GM19035 (cell line): ENCODE measurements at regions not wholly inside any gene's neighbourhood (a gene's known extent, or its start where the extent isn't known, plus 50 kb on each side); places are given as distances from the start of the nearest gene placed in this dataset.

Source experiments
- ATAC-seq: cut with Tn5 transposase; IDR thresholded peaks from one replicate; pipeline ENCODE4 v1.9.1; 2021; ENCODE audit not compliant: unreplicated experiment

- no peak for ATAC-seq
These were observed 120.1 kb upstream of the NABP1 start for GRCh38 chr2:191557841-191558240.

DNA sequence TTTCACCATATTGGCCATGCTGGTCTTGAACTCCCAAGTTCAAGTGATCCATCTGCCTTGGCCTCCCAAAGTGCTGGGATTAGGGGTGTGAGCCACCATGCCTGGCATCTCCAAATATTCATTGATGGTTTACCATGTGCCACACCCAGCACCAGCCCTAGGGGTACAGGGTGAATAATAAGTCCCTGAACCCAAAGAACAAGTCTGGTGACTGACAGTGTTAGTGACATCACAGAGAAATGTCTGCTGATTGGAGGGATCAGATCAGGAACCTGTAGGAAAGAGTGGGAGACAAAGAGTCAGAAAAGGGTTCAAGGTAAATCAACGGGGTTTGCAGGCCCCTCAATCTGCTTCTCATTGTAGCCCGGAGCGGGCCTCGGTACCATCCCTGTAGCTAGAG, 118.4 kb upstream of the NABP1 start:
- no peak for ATAC-seq

DNA sequence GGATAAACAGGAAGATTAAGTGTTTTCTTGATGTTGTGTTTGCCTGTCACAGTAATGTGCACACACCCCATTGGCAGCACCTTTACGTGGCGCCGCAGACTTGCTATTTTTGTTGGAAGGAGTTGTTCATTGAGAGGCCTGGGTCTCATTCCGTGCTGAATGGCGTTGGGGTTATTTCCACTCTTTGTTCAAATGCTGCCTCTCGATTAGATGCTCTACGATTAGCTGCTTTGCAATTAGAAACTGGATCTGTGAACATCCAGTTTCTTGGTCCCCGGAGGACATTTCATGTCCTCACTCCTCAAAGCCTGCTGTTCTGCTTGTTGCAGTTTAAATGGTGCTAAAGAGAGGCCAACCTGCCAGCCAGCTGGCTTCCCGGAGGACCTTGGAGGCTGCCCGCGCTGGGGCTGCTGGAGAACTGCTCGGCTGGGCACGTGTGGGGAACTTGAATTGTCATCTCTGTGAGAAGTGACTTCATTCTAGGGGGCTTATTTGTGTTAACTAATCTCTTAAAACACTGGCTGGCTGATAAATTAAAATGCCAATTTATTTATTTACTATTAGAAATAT, 117.4 kb upstream of the NABP1 start:
- no peak for ATAC-seq

DNA sequence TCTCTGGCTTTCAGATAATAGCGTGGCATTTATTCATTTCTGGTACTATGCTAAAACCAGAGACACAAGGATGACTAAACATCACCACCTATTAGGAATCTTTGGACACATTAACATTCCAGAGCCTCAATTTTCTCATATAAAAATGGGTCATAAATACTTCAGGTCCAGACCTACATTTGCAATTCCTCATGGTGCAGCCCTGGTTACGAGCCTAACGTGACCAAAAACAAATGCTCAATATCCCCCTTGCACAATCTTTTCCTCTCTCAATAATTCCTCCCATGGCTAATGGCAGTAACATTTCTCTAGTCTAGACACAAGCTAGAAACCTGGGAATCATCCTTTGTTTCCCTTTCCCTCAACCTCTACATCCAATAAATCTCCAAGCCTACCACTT, 112.8 kb upstream of the NABP1 start:
- ATAC-seq: no peak

GRCh38 chr2:191565647-191566198, 112.2 kb upstream of the NABP1 start:
- no peak for ATAC-seq

DNA sequence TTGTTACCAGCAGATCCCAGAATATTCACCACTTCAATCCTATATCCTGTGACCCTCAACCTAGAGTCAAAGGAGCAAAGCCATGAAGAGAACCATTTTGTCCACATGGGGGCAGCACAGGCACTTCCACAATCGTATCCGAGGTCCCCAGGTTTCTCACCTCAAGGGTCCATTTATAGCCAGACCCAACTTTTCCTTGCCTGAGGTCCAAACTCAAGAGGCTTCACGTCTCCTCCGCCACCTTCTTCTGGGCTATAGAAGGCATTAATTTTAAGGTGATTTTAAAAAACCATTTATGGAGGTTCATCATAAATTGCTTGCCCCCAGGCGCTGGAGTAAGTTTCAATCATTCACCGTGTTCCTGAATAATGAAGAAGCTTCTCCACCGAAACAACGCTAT, 111.6 kb upstream of the NABP1 start:
- ATAC-seq: peak; percentile 86

GRCh38 chr2:191567206-191567605, 110.7 kb upstream of the NABP1 start:
- ATAC-seq: no peak

DNA sequence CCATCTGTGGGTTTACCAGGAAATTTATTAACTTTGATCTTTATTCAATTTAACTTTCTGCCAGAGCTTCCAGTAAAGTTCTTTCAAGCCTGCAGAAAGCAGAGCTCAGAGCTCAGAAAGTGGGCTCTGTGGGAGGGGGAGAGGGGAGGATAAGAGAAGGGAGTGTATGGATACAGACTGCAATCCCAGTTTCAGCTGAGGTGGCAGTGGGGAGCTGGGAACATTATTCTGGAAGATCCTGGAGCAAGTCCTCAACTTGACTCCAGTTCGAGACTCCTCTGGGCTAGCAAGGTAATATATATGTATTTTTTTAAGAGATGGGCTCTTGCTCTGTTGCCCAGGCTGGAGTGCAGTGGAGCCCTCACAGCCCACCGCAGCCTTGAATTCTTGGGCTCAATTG, 108.9 kb upstream of the NABP1 start:
- ATAC-seq: no peak

DNA sequence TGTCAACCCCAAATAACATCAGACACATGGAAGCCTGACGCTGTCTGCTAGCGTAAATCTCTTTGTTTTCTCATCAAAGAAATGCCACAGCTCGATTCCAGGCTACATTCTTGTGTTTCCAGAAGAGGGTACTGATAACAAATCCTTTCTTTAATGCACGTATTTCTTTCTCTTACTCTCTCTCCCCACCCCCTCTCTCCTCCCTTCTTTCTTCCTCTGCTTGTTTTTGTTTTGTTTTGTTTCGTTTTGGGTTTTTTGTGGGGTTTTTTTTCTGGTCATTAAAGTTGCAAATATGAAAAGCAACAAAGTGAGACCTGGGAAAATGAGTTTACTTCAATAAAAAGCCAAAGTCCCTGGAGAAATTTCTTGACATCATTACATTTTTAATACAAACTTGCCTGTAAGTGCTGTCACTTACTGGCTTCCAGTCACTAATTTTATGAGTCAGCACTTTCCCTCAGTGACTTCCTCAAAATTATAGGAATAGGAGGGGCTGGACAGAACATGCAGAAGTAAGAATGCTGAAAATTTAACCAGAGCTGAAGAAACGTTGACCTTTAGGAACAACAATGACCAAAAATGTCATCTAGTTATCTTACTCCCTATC, 106.7 kb upstream of the NABP1 start:
- ATAC-seq: peak; percentile 54

DNA sequence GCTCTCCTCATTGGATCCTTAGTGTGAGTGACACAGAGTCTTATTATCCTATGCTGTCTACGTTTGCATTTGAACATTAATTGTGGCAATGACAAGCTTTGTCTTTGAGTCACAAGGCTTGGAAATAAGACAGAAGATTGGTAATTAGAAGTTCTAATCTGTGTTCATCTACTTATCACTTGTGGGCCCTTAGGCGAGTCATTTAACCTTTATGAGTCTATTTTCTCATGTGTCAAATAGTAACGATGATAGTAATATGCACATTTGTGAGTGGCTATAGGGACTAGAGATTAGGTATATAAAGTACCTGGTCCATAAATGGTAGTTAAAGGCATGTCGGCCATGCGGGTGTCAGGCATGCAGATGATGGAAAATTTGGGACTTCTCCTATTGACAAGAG, 105.6 kb upstream of the NABP1 start:
- no peak for ATAC-seq

- ATAC-seq: no peak
These were observed 104.7 kb upstream of the NABP1 start for GRCh38 chr2:191573216-191573615.

DNA sequence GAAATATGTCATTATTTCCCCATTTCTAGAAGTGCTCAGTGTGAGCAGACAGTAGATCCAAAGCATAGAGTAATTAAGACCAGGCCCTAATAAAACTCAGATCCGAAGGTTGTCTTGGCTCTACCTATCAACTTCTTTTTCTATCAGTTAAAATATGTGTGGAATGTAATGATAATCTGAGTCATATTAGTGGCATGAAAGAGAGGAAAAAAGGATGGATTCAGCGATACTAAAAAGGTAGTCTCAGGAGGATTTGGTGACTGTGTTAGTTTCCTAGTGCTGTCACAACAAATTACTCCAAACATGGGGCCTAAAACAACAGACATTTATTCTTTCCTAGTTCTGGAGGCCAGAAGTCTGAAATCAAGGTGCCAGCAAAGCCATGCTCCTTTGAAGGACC, 103.7 kb upstream of the NABP1 start:
- no peak for ATAC-seq

DNA sequence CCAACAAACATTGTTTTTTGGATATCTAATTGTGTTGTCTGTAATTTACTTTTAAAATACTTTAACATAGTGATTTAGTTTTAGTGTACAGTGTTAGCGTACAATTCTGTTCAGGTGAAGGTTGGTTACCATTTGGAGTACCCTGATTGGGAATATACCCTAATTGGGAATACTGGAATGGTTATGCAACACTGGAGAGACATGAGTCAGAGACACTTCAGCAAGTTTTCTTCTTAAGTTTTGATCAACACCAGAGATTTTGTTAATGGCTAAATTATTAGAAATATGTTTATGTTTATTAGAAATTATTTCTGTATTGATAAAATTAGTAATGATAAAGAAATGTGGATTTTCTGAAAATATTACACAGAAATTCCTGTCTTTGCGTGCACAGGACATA, 100.3 kb upstream of the NABP1 start:
- no peak for ATAC-seq

DNA sequence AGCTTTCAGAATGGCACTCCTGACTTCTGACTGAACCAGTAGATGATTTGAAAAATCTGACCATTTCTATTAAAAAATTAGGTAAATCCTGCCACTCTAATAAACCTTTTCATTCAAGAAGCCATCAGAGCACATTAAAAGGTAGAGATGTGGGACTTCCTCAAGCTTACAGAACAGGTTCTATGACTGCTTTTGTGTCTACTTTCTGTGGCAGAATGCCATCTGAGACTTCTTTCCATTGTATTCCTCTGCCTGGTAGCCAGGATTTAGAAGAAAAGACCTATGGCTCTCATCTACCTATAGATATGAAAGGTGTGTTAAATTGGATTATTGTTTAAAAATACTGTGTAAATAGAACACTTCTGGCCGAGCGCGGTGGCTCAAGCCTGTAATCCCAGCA, 99.9 kb upstream of the NABP1 start:
- ATAC-seq: no peak

DNA sequence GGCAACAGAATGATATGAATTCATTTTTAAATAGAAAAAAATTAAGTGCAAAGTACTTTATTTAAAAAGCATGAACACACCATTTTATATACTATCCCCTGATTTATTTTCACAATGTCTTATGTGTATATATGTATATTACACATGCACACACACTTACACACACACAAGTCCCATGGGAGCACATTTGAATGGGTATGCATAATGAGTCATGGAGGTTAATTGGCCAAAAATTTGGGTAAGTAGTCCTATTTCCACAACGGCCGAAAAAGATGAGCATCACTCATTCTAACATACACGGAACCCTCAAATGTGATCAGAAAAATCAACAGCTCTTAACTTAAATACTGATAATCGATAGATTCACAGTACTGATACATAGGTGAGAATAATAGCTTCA, 97.4 kb upstream of the NABP1 start:
- ATAC-seq: no peak

GRCh38 chr2:191581003-191581402, 96.9 kb upstream of the NABP1 start:
- no peak for ATAC-seq

- ATAC-seq: no peak
These were observed 95.6 kb upstream of the NABP1 start for GRCh38 chr2:191582355-191582754.

DNA sequence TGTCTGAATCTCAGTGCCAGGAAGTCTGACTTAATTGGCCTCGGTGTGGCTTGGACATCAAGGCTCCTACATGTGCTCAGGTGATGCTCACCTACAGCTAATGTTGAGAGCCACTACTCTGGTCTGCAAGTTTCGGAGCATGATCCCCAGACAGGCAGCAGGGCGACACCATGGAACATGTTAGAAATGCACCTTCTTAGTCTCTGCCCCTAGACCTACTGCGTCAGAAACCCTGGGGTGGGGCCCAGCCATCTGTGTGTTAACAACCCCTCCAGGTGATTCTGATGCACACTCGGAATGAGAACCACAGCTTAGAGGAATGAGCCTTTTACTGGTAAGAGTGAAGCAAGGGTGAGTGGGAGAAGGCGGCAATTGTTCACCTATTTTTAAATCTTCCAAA, 86.9 kb upstream of the NABP1 start:
- no peak for ATAC-seq

GRCh38 chr2:191593622-191594385, 84.1 kb upstream of the NABP1 start:
- ATAC-seq: no peak

DNA sequence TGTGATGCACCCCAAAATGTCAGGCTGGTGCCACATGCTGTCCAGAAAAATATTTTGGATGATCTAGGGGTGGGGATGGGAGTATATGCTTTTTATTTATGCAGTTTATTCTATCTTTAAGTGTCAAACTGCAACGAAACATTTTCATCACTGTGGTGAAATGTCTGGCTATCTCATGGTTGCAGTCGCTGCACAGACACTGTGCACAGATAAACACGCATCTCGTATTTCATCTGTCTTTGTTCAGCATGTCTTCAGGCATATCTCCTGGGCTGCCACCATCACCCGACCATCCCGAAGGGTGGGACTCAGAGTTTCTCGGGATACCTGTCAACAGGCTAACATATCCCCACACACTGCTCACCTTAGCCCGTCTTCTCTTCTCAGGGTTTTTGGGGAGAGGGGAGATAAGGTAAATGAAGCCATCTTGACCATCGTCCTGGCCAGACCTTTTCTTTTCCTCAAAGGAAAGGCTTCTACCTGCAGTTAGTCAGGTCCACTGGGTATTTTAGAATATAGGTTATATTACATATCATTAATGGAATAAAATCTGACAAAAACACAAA, 80.7 kb upstream of the NABP1 start:
- ATAC-seq: no peak

GRCh38 chr2:191598296-191598695, 79.6 kb upstream of the NABP1 start:
- ATAC-seq: no peak

DNA sequence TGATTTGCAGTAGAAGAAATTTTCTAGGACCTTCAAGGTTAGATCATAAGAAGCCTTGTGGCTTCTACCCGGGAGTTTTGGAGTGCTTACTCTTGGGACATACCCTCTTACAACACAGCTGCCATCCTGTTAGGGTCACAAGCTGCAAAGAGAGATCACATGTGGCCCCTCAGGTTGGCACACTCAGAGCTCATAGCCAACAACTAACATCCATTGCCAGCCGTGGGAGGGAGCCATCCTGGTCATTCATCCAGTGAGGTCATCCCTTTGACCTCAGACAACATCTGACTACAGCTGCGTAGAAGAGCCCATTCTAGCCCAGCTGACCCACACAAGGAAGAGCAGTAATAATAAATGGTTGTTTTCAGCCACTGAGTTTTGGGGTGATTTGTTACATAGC, 76.9 kb upstream of the NABP1 start:
- ATAC-seq: no peak
